ENCODE measurements at regions not wholly inside any gene's neighbourhood (a gene's known extent, or its start where the extent isn't known, plus 50 kb on each side); places are given as distances from the start of the nearest gene placed in this dataset.

DNA sequence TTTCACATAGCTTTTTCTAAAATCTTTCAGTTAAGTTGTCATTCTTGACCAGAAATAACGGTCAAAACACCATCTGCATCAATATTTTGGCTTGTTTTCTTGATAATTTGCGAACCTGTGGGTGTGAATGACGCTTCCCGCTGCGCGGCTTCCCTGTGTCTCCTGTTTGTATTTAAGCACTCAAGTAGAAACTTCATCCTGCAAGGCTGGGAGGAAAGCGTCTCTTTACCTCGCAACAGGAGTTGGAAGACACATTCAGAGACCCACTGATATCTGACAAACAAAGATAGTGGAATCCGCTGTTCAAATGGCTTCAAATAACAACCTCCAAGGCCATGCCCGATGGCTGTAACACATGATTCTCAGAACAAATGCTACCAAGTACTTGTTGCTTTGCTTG is 704.9 kb downstream of the DCDC2C start:
- H3K4me3 ChIP-seq (ENCODE audit: low read depth, low read length), result no peak overlapping the region
- DNase-seq (ENCODE audit: low read depth), result no peak
- H3K36me3 ChIP-seq (ENCODE audit: control insufficient read depth, insufficient read depth, low read length), result no peaks in the 10 kb centered on the region
- H3K27me3 ChIP-seq (ENCODE audit: control insufficient read depth, insufficient read depth, low read length), result no peaks in the 10 kb centered on the region
- TF ChIP-seq, protein P1, sequence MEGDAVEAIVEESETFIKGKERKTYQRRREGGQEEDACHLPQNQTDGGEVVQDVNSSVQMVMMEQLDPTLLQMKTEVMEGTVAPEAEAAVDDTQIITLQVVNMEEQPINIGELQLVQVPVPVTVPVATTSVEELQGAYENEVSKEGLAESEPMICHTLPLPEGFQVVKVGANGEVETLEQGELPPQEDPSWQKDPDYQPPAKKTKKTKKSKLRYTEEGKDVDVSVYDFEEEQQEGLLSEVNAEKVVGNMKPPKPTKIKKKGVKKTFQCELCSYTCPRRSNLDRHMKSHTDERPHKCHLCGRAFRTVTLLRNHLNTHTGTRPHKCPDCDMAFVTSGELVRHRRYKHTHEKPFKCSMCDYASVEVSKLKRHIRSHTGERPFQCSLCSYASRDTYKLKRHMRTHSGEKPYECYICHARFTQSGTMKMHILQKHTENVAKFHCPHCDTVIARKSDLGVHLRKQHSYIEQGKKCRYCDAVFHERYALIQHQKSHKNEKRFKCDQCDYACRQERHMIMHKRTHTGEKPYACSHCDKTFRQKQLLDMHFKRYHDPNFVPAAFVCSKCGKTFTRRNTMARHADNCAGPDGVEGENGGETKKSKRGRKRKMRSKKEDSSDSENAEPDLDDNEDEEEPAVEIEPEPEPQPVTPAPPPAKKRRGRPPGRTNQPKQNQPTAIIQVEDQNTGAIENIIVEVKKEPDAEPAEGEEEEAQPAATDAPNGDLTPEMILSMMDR (IDR thresholded peaks at IDR 0.05; ENCODE audit: insufficient read depth, low read depth, low read length), result no peak
- ChIA-PET POLR2A (no interaction called here), CTCF (no interaction called here)

DNA sequence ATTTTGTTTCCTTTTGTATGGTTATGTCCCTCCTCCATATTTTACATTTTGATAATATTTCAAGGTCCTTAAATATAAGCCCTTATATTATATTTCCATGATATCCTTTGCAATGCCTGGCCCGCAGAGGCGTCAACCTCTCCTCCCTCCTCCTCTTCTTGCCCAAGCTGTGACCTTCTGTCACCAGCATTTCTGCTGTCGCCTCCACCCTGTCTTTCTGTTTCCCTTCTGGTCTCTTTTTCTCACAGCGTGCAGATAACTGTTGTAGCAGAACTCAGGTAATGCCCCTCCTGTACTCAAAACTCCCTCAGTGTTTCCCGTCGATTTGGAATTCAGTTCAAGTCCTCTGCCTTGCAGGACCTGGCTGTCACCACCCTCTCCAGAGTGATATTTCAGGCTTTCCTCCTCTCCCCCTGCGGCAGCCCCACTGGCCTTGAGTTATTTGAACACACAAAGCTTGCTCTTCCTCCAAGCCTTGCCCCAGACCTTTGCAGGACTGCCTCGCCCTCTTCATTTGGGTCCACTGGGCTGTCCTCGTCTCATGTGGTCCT is 709.3 kb downstream of the DCDC2C start:
- CTCF ChIA-PET, result no interaction called here

DNA sequence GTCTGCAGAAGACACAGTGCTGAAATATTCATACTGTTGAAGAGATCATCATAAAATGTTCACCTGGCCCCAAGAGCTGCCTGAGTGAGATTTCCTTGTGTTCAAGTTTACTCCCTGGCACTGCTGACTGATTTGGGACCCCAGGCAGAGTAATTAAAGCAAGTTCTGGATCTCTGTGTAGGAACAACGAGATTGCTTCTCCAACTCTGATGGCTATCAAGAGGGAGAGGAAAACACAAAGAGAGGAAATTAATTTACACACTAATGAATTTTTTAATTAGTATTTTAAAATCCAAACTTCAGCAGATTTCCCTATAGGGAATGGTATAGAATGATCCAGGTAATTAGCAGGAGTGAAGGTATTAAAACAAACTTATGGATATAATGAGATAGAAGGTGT is 711.8 kb downstream of the DCDC2C start:
- TF ChIP-seq, protein P1 (IDR thresholded peaks at IDR 0.05; ENCODE audit: insufficient read depth, low read depth, low read length), result no peak
- Histone ChIP-seq H3K36me3 (ENCODE audit: control insufficient read depth, insufficient read depth, low read length) (no peaks in the 10 kb centered on the region), H3K4me3 (ENCODE audit: low read depth, low read length) (no peak overlapping the region), H3K27me3 (ENCODE audit: control insufficient read depth, insufficient read depth, low read length) (no peaks in the 10 kb centered on the region)
- POLR2A ChIA-PET, result no interaction called here
- no peak for DNase-seq (ENCODE audit: low read depth)
- CTCF ChIA-PET, result no interaction called here

More for the DNA sequence above, 709.3 kb downstream of the DCDC2C start:
- DNase-seq (ENCODE audit: low read depth), result no peak
- H3K36me3 ChIP-seq (ENCODE audit: control insufficient read depth, insufficient read depth, low read length), result no peaks in the 10 kb centered on the region
- no peaks in the 10 kb centered on the region for H3K27me3 ChIP-seq (ENCODE audit: control insufficient read depth, insufficient read depth, low read length)
- H3K4me3 ChIP-seq (ENCODE audit: low read depth, low read length), result no peak overlapping the region
- POLR2A ChIA-PET, result no interaction called here
- TF ChIP-seq, protein P1 (IDR thresholded peaks at IDR 0.05; ENCODE audit: insufficient read depth, low read depth, low read length), result no peak

DNA sequence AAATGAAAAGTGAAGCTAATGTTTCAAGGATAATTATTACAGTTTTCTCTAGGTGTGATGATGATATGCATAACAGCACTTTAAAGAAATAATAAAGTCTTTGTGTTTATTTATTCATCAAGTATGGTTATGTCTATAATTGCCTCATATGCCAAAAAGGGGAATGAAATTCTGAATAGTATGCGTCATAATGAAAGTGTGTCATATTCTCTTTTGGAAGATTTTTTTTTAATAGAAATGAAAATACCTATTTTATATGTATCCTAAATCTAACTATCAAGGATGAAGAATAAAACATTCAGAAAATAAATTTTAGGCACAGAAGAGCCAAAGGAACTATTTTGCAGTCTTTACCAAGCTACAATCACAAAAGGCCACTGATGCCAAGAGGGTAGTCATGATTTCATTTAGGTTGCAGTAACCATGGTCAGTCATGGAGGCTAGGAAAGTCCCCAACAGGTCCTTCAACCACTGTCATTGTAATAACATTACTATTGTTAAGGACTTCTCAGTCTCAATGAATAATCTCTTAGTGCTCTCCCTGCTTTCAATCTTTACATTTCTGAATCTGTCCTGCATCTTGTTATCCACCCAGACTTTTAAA is 712.5 kb downstream of the DCDC2C start:
- POLR2A ChIA-PET, result no interaction called here
- no peaks in the 10 kb centered on the region for H3K36me3 ChIP-seq (ENCODE audit: control insufficient read depth, insufficient read depth, low read length)
- TF ChIP-seq, protein P1 (IDR thresholded peaks at IDR 0.05; ENCODE audit: insufficient read depth, low read depth, low read length), result no peak

DNA sequence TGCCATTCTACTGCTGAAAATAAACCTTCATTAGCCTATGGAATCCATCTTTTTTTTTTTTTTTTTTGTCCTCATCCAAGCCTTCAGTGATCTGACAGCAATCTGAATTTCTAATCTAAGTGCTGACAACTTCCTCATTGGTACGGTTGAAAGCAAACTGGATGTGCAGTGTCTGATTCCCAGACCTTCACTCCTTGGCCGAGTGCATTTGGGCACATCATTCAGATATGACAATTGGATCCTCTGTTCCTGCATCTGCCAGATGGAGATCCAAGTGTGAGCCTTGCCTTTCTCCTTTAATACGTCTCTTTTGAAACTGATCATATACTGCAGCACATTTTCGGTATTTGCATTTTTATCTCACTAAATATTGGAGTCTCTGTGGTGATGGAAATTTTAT is 713.1 kb downstream of the DCDC2C start:
- POLR2A ChIA-PET, result no interaction called here
- no peak for DNase-seq (ENCODE audit: low read depth)
- TF ChIP-seq, protein P1 (IDR thresholded peaks at IDR 0.05; ENCODE audit: insufficient read depth, low read depth, low read length), result no peak
- CTCF ChIA-PET, result no interaction called here
- no peaks in the 10 kb centered on the region for H3K27me3 ChIP-seq (ENCODE audit: control insufficient read depth, insufficient read depth, low read length)
- H3K4me3 ChIP-seq (ENCODE audit: low read depth, low read length), result no peak overlapping the region
- H3K36me3 ChIP-seq (ENCODE audit: control insufficient read depth, insufficient read depth, low read length), result no peaks in the 10 kb centered on the region

More for the DNA sequence above, 712.5 kb downstream of the DCDC2C start:
- CTCF ChIA-PET, result no interaction called here
- Histone ChIP-seq H3K27me3 (ENCODE audit: control insufficient read depth, insufficient read depth, low read length) (no peaks in the 10 kb centered on the region), H3K4me3 (ENCODE audit: low read depth, low read length) (no peak overlapping the region)
- no peak for DNase-seq (ENCODE audit: low read depth)

All from BJ (cell line).